Parathyroid adenoma (tissue), 2 donors: ENCODE measurements at regions not wholly inside any gene's neighbourhood (a gene's known extent, or its start where the extent isn't known, plus 50 kb on each side); places are given as distances from the start of the nearest gene placed in this dataset.
"Not testable (repeated sequence)": the region's sequence is repeated elsewhere in the genome, so short reads cannot be mapped to it uniquely, and the experiment has no call there.

Experiments
- H2AFZ ChIP-seq: fragments of 300-600 bp; sonication (generic); one replicate; pipeline ENCODE4 v1.7.0; 2017; ENCODE audit warnings: antibody characterized with exemption, mild to moderate bottlenecking
- H3K27ac ChIP-seq: fragments of 300-600 bp; sonication (generic); one replicate; pipeline ENCODE4 v1.7.0; 2017
- H3K27me3 ChIP-seq: fragments of 300-600 bp; sonication (generic); one replicate; pipeline ENCODE4 v1.7.0; 2017; ENCODE audit warnings: low read length; ENCODE audit not compliant: control insufficient read depth, insufficient read depth
- H3K36me3 ChIP-seq: fragments of 300-600 bp; sonication (generic); one replicate; pipeline ENCODE4 v1.7.0; 2017; ENCODE audit warnings: low read length; ENCODE audit not compliant: control insufficient read depth, insufficient read depth
- H3K4me1 ChIP-seq: fragments of 300-600 bp; sonication (generic); one replicate; pipeline ENCODE4 v1.7.0; 2017; ENCODE audit warnings: control low read depth
- H3K4me2 ChIP-seq: fragments of 300-600 bp; sonication (generic); one replicate; pipeline ENCODE4 v1.7.0; 2017; ENCODE audit warnings: low read length
- H3K4me3 ChIP-seq: fragments of 300-600 bp; sonication (generic); one replicate; pipeline ENCODE4 v1.7.0; 2017; ENCODE audit warnings: low read depth, low read length
- H3K79me2 ChIP-seq: fragments of 300-600 bp; sonication (generic); one replicate; pipeline ENCODE4 v1.7.0; 2017; ENCODE audit warnings: control low read depth
- H3K9ac ChIP-seq: fragments of 300-600 bp; sonication (generic); one replicate; pipeline ENCODE4 v1.7.0; 2017; ENCODE audit warnings: mild to moderate bottlenecking
- H3K9me3 ChIP-seq: fragments of 300-600 bp; sonication (generic); one replicate; pipeline ENCODE4 v1.7.0; 2017; ENCODE audit warnings: low read length; ENCODE audit not compliant: control insufficient read depth
- CTCF ChIP-seq: fragments of 300-600 bp; sonication (generic); IDR thresholded peaks from one replicate; pipeline ENCODE4 v1.7.0; 2017; ENCODE audit warnings: antibody characterized with exemption, mild to moderate bottlenecking
- donor health status: primary hyperparathyroidism.

GRCh38 chr18:14460364-14460763 is 83.0 kb downstream of the POTEC start:
- H3K4me2 ChIP-seq, H3K9ac ChIP-seq, H3K79me2 ChIP-seq, H3K27ac ChIP-seq, H3K27me3 ChIP-seq, H3K36me3 ChIP-seq, H3K4me3 ChIP-seq, H3K9me3 ChIP-seq, H3K4me1 ChIP-seq, H2AFZ ChIP-seq: not testable (repeated sequence)

- not testable (repeated sequence) for H3K9me3 ChIP-seq, H3K4me2 ChIP-seq, H3K27me3 ChIP-seq, H3K9ac ChIP-seq, H3K27ac ChIP-seq, H3K4me3 ChIP-seq, H3K79me2 ChIP-seq, H3K4me1 ChIP-seq, H2AFZ ChIP-seq, H3K36me3 ChIP-seq
Measured at GRCh38 chr18:14459826-14460225, 83.6 kb downstream of the POTEC start.

GRCh38 chr18:14458009-14458945 is 85.1 kb downstream of the POTEC start:
- H3K27me3 ChIP-seq, H3K9me3 ChIP-seq, H3K79me2 ChIP-seq, H3K9ac ChIP-seq, H3K4me1 ChIP-seq, H3K36me3 ChIP-seq, H3K4me3 ChIP-seq: not testable (repeated sequence)
- Histone ChIP-seq H3K27ac (peak overlapping the region; percentile 59), H2AFZ (peak overlapping the region; percentile 46), H3K4me2 (peak overlapping the region; percentile 38)
- TF ChIP-seq CTCF, result peak; percentile 39

GRCh38 chr18:14450637-14451009 is 92.8 kb downstream of the POTEC start:
- H3K27me3 ChIP-seq, H3K36me3 ChIP-seq, H3K9me3 ChIP-seq, H3K9ac ChIP-seq, H3K4me1 ChIP-seq, H3K79me2 ChIP-seq: not testable (repeated sequence)
- Histone ChIP-seq H3K4me2 (peak overlapping the region; percentile 49), H2AFZ (peak overlapping the region; percentile 87), H3K27ac (peak overlapping the region; percentile 76), H3K4me3 (peak overlapping the region; percentile 31)

- H3K27ac ChIP-seq, result peak overlapping the region; percentile 76
- not testable (repeated sequence) for H3K4me3 ChIP-seq, H3K4me2 ChIP-seq
Measured at GRCh38 chr18:14449995-14450636, 93.3 kb downstream of the POTEC start.

GRCh38 chr18:14449062-14449461 is 94.3 kb downstream of the POTEC start:
- H3K4me3 ChIP-seq, H3K27ac ChIP-seq, H3K27me3 ChIP-seq, H3K9me3 ChIP-seq, H3K4me1 ChIP-seq, H3K36me3 ChIP-seq, H3K79me2 ChIP-seq, H3K4me2 ChIP-seq, H2AFZ ChIP-seq, H3K9ac ChIP-seq: not testable (repeated sequence)

More at GRCh38 chr18:14449995-14450636, 93.3 kb downstream of the POTEC start:
- H3K4me1 ChIP-seq, H3K27me3 ChIP-seq, H3K36me3 ChIP-seq, H3K79me2 ChIP-seq, H3K9me3 ChIP-seq, H3K9ac ChIP-seq: not testable (repeated sequence)
- H2AFZ ChIP-seq, result peak overlapping the region; percentile 87
- TF ChIP-seq CTCF, result peak; percentile 13

GRCh38 chr18:14447715-14448114 is 95.7 kb downstream of the POTEC start:
- not testable (repeated sequence) for H3K4me1 ChIP-seq, H3K9me3 ChIP-seq, H3K79me2 ChIP-seq, H3K4me3 ChIP-seq, H3K9ac ChIP-seq, H2AFZ ChIP-seq, H3K36me3 ChIP-seq, H3K27me3 ChIP-seq, H3K27ac ChIP-seq, H3K4me2 ChIP-seq

GRCh38 chr18:14435460-14435859 is 107.9 kb downstream of the POTEC start:
- H3K27ac ChIP-seq, H3K9me3 ChIP-seq, H2AFZ ChIP-seq, H3K4me3 ChIP-seq, H3K27me3 ChIP-seq, H3K4me1 ChIP-seq, H3K36me3 ChIP-seq, H3K9ac ChIP-seq, H3K4me2 ChIP-seq, H3K79me2 ChIP-seq: not testable (repeated sequence)

GRCh38 chr18:14432371-14432770 is 111.0 kb downstream of the POTEC start:
- not testable (repeated sequence) for H3K9me3 ChIP-seq, H3K79me2 ChIP-seq, H3K27ac ChIP-seq, H3K4me2 ChIP-seq, H3K4me3 ChIP-seq, H3K4me1 ChIP-seq, H3K27me3 ChIP-seq, H3K36me3 ChIP-seq, H2AFZ ChIP-seq, H3K9ac ChIP-seq
